HEK293T (cell line): ENCODE measurements at regions not wholly inside any gene's neighbourhood (a gene's known extent, or its start where the extent isn't known, plus 50 kb on each side); places are given as distances from the start of the nearest gene placed in this dataset.

Experiments
- CTCF ChIA-PET: fragments of 350-600 bp; formaldehyde crosslinking; extraction: SDS; loops from one replicate; lab custom pipeline; 2021; ENCODE audit warnings: antibody characterized with exemption, inconsistent platforms; lab: Yijun Ruan, JAX
- POLR2A ChIA-PET: fragments of 350-600 bp; formaldehyde crosslinking; extraction: SDS; loops from one replicate; lab custom pipeline; 2020; ENCODE audit warnings: antibody characterized with exemption, inconsistent platforms; lab: Yijun Ruan, JAX
- DNase-seq: peaks from one replicate; pipeline ENCODE4 v3.0.0; 2012; ENCODE audit warnings: mixed read lengths; ENCODE audit errors: extremely low spot score
- ARNT ChIP-seq: fragments of 450-650 bp; IDR thresholded peaks from 2 replicates; pipeline ENCODE4 v1.6.1; 2017; ENCODE audit warnings: mild to moderate bottlenecking
- BHLHE40 ChIP-seq: fragments of 450-650 bp; IDR thresholded peaks from 2 replicates; pipeline ENCODE4 v1.6.1; 2016; ENCODE audit warnings: mild to moderate bottlenecking, moderate library complexity, borderline replicate concordance
- CTBP1 ChIP-seq: fragments of 450-650 bp; IDR thresholded peaks from 2 replicates; pipeline ENCODE4 v1.6.1; 2016; ENCODE audit warnings: borderline replicate concordance
- ELF4 ChIP-seq: fragments of 450-650 bp; IDR thresholded peaks from 2 replicates; pipeline ENCODE4 v1.6.1; 2017; ENCODE audit warnings: antibody characterized with exemption
- FOXA1 ChIP-seq: fragments of 450-650 bp; IDR thresholded peaks from 2 replicates; pipeline ENCODE4 v1.6.1; 2016; ENCODE audit warnings: mild to moderate bottlenecking
- FOXK2 ChIP-seq: fragments of 450-650 bp; IDR thresholded peaks from 2 replicates; pipeline ENCODE4 v1.6.1; 2016; ENCODE audit warnings: mild to moderate bottlenecking
- FOXM1 ChIP-seq: fragments of 450-650 bp; IDR thresholded peaks from 2 replicates; pipeline ENCODE4 v1.6.1; 2017; ENCODE audit warnings: mild to moderate bottlenecking, borderline replicate concordance
- HDGF ChIP-seq: fragments of 450-650 bp; IDR thresholded peaks from 2 replicates; pipeline ENCODE4 v1.6.1; 2017; ENCODE audit warnings: antibody characterized with exemption, borderline replicate concordance
- L3MBTL2 ChIP-seq: fragments of 450-650 bp; conservative IDR thresholded peaks from 2 replicates; pipeline ENCODE4 v1.6.1; 2016; ENCODE audit warnings: mild to moderate bottlenecking
- LEF1 ChIP-seq: fragments of 450-650 bp; IDR thresholded peaks from 2 replicates; pipeline ENCODE4 v1.6.1; 2017; ENCODE audit warnings: mild to moderate bottlenecking, borderline replicate concordance
- NFRKB ChIP-seq: fragments of 450-650 bp; IDR thresholded peaks from 2 replicates; pipeline ENCODE4 v1.6.1; 2016; ENCODE audit warnings: mild to moderate bottlenecking, moderate library complexity
- SP1 ChIP-seq: fragments of 450-650 bp; IDR thresholded peaks from 2 replicates; pipeline ENCODE4 v1.6.1; 2017
- SUZ12 ChIP-seq: fragments of 450-650 bp; IDR thresholded peaks from 2 replicates; pipeline ENCODE4 v1.6.1; 2016; ENCODE audit warnings: mild to moderate bottlenecking
- TARDBP ChIP-seq: fragments of 450-650 bp; IDR thresholded peaks from 2 replicates; pipeline ENCODE4 v1.6.1; 2016
- ZNF384 ChIP-seq: fragments of 450-650 bp; IDR thresholded peaks from 2 replicates; pipeline ENCODE4 v1.6.1; 2016
- TF ChIP-seq, protein P1 (sequence below): fragments of 450-650 bp; IDR thresholded peaks from 2 replicates; pipeline ENCODE4 v1.6.1; 2016

DNA sequence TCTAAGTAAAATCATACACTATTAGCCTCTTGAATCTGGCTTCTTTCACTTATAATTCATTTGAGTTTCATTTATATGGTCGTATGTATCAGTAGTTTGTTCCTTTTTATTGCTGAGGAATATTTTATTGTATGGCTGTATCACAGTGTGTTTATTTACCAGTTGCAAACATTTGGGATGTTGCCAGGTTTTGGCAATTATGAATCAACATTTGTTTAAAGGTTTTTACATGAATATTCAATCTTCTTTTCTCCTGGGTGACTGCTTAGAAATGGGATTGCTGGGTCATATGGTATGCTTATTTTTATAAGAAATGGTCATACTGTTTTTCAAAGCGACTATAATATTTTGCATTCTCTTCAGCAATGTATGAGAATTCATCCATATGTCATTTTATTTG, 107.9 kb downstream of the PMAIP1 start:
- POLR2A ChIA-PET: no interaction called here
- no peak for DNase-seq
- CTCF ChIA-PET: no interaction called here
- no peak for TF ChIP-seq FOXA1
- TF ChIP-seq ARNT: no peak
- no peak for TF ChIP-seq FOXM1
- TF ChIP-seq BHLHE40: no peak
- no peak for TF ChIP-seq LEF1
- TF ChIP-seq ELF4: no peak
- TF ChIP-seq HDGF: no peak
- no peak for TF ChIP-seq SP1
- TF ChIP-seq, protein P1, sequence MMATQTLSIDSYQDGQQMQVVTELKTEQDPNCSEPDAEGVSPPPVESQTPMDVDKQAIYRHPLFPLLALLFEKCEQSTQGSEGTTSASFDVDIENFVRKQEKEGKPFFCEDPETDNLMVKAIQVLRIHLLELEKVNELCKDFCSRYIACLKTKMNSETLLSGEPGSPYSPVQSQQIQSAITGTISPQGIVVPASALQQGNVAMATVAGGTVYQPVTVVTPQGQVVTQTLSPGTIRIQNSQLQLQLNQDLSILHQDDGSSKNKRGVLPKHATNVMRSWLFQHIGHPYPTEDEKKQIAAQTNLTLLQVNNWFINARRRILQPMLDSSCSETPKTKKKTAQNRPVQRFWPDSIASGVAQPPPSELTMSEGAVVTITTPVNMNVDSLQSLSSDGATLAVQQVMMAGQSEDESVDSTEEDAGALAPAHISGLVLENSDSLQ: no peak

DNA sequence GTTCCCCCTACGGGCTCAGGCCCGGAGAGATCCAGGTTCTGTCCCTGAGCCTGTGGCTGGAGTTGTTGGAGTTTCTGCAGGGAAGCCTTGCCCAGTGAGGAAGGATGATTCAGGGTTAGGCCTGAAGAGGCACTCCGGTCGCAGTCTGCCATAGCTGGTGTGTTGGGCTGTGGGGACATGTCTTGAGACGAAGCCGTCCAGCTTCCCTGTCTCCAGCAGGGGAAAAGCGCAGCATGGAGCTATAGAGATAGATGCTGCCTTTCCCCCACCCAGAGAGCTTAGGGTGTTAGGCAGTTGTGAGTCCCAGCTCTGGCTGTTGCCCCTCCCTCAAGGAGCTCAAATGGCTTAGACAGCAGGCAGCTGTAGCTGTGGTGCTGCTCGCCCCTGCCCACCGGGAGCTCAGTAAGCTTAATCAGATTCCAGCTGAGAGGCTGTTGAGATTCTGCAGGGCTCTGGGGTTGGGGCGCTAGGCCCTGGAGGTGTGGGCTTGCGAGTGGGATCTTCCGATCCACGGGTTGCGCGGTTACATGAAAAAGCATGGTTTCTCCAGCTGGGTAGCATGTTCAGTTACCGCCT, 103.9 kb downstream of the PMAIP1 start:
- TF ChIP-seq SUZ12: no peak
- TF ChIP-seq BHLHE40: no peak
- TF ChIP-seq FOXK2: no peak
- no peak for TF ChIP-seq L3MBTL2
- TF ChIP-seq ZNF384: no peak
- no peak for TF ChIP-seq ARNT
- TF ChIP-seq ELF4: no peak
- no peak for TF ChIP-seq TARDBP
- TF ChIP-seq FOXA1: no peak
- ChIA-PET POLR2A (no interaction called here), CTCF (interaction anchor here (1.2 kb wide), 1 partner anchor 8 kb away, joined by 4 read pairs; no protein-coding TSS in a partner anchor)
- no peak for DNase-seq

DNA sequence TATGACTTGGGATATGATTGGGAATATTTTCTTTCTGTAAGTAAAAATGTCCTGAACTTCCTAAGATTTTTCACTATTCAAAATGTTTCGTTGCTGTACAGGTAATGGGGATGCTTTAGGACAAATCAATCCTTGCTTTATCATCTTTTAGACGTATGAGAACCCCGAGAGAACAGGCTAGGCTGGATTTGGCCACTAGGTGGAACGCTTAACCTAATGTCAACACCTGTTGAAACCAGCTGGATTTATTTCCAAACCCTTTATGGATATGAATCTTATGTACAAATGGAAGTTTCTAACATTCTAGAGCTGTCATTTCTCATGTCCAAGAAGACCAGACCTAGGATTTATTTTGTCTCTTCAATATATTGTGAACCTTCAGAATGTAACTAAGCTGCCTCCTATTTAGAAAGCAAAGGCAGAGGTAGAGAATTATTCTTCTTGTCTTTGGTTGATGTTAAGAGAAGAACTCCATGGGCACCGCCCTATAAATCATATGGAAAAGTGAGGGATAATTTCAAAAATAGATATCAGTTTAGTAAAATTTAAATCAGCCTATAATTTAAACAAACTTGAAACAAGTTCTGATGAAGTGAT, 96.7 kb downstream of the PMAIP1 start:
- peak; percentile 23 for DNase-seq
- POLR2A ChIA-PET: interaction anchor here (1.0 kb wide), 1 partner anchor 91 kb away, joined by 4 read pairs; no protein-coding TSS in a partner anchor
- CTCF ChIA-PET: interaction anchor here (0.6 to 2.1 kb wide), 10 partner anchors 9 to 730 kb away, joined by 3 to 10 read pairs (median 3); no protein-coding TSS in a partner anchor
- TF ChIP-seq L3MBTL2: no peak
- no peak for TF ChIP-seq FOXM1
- no peak for TF ChIP-seq NFRKB
- TF ChIP-seq LEF1: no peak
- TF ChIP-seq ARNT: no peak
- no peak for TF ChIP-seq BHLHE40
- TF ChIP-seq HDGF: no peak
- TF ChIP-seq FOXK2: no peak
- TF ChIP-seq SUZ12: no peak
- no peak for TF ChIP-seq TARDBP
- no peak for TF ChIP-seq FOXA1
- no peak for TF ChIP-seq SP1
- no peak for TF ChIP-seq CTBP1
- TF ChIP-seq, protein P1: no peak
- TF ChIP-seq ELF4: no peak

DNA sequence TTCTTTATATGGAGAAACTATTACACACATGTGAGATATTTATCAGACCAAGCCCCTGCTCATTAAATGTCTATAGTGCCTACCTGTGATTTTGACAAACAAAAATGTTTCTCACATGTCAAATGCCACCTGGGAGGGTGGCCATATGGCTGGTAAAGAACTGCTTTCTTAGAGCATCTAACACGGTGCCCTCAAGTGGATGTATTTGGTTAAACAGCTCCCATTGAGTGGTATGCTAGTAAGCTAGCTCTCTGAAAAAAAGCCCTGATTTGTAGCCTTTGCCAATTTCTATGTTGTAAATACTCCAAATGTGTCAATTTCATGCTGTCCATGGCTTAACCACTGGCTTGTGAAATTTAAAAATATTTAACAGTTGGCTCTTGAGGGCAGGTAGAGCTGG, 94.6 kb downstream of the PMAIP1 start:
- ChIA-PET POLR2A (interaction anchor here (0.6 to 1.4 kb wide), 2 partner anchors 94 to 188 kb away, joined by 3 to 6 read pairs; partner anchors contain the start of gene PMAIP1), CTCF (interaction anchor here (0.7 to 0.8 kb wide), 2 partner anchors 31 to 420 kb away, joined by 3 read pairs; no protein-coding TSS in a partner anchor)
- no peak for DNase-seq
- TF ChIP-seq FOXK2: no peak
- no peak for TF ChIP-seq HDGF
- no peak for TF ChIP-seq SP1
- no peak for TF ChIP-seq ZNF384

DNA sequence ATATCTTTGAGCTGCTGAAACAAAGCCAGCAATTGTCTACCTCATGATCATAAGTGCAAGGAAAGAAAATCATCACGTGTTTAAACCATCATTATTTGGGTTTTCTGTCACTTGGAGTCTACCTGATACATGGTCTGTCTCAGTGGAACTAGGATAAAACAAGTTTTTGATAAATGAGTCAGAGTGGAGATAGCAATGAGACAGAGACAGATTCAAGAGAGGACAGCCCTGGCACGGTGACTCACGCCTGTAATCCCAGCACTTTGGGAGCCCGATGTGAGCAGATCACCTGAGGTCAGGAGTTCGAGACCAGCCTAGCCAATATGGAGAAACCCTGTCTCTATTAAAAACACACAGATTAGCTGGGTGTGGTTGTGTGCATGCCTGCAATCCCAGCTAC, 93.8 kb downstream of the PMAIP1 start:
- no peak for DNase-seq
- ChIA-PET POLR2A (interaction anchor here (0.6 to 1.4 kb wide), 2 partner anchors 93 to 188 kb away, joined by 3 to 6 read pairs; partner anchors contain the start of gene PMAIP1), CTCF (no interaction called here)
- TF ChIP-seq TARDBP: no peak
- no peak for TF ChIP-seq FOXA1
- no peak for TF ChIP-seq BHLHE40
- TF ChIP-seq, protein P1: no peak
- no peak for TF ChIP-seq SUZ12
- TF ChIP-seq FOXM1: no peak

DNA sequence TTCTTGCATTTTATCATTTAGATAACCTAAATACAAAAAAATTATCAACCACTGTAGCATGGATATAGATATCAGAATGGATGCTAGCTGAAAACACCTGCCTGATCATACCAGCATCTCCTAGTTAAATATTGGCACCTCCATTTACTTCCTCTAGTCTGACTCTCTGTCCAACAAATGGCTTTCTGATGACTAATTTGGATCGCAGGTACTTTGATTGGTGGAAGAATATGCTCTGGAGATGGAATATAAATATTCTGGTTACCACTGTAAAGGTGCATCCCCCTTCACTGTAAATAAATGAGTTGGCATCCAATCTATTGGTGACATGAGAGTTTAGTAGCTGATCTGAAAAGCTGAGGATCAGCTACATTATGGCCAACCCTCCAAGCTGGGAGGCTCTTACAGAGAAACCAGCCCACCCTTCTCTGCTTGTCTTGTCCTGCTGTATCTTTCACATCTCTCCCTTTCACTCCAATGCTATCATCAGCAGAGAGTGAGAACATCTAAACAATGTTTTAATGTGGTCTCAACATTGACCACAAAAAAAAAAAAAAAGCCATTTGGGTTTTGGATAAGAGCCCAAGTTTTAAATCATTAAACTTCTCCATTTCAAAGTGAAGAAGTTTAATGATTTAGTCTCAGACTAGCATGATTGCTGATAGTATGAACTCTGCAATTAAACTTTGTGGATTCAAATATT, 90.5 kb downstream of the PMAIP1 start:
- no peak for DNase-seq
- TF ChIP-seq BHLHE40 (no peak), LEF1 (no peak), SUZ12 (no peak), L3MBTL2 (no peak), FOXA1 (no peak), ARNT (no peak), FOXK2 (no peak), NFRKB (no peak), TARDBP (no peak), CTBP1 (no peak), SP1 (no peak), FOXM1 (no peak), HDGF (no peak), ELF4 (no peak), ZNF384 (no peak)
- TF ChIP-seq, protein P1: no peak
- CTCF ChIA-PET: interaction anchor here (0.6 kb wide), 1 partner anchor 898 kb away, joined by 3 read pairs; no protein-coding TSS in a partner anchor

More for the DNA sequence above, 90.5 kb downstream of the PMAIP1 start:
- POLR2A ChIA-PET: no interaction called here
